ENCODE measurements at regions not wholly inside any gene's neighbourhood (a gene's known extent, or its start where the extent isn't known, plus 50 kb on each side); places are given as distances from the start of the nearest gene placed in this dataset.
"Not testable (repeated sequence)": the region's sequence is repeated elsewhere in the genome, so short reads cannot be mapped to it uniquely, and the experiment has no call there.

DNA sequence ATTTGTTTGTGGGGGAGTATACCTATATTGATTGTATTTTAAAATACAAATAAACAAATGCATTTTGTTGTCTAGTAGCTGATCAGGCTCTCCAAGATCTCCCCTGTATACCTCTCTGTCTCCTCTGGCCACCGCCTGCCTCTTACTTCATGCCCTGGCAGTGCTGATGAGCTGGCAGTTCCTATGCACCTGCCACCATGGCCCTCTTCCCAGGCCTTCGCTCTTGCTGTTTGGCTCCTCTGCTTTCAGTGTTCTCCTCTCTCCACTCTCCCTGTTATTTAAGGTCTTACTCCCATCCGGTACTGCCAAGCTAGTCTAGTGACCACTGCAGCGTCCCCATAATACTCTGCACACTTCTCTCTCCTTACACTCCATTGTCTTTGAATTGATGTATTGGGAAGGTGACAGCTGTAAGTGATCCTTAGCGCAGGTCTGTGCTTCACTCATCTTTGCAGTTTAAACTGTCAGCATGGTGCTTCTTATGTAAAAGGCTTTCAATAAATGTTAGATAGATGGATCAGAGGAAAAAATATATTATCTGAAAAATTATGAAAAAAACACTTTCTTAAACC lies 88.1 kb upstream of the ATP1A1 start:
- Mint-ChIP-seq H3K36me3 (no peaks in the 10 kb centered on the region), H3K4me1 (ENCODE audit: low read depth in 2 of 2) (peaks cover 5 to 6% of the 10 kb centered on the region in 2 donors), H3K9me3 (no peaks in the 10 kb centered on the region), H3K4me3 (no peak overlapping the region), H3K27ac (no peak overlapping the region), H3K27me3 (peaks cover 29 to 38% of the 10 kb centered on the region in 2 donors)
- ATAC-seq = no peak
- no peak for DNase-seq (ENCODE audit: low spot score)

DNA sequence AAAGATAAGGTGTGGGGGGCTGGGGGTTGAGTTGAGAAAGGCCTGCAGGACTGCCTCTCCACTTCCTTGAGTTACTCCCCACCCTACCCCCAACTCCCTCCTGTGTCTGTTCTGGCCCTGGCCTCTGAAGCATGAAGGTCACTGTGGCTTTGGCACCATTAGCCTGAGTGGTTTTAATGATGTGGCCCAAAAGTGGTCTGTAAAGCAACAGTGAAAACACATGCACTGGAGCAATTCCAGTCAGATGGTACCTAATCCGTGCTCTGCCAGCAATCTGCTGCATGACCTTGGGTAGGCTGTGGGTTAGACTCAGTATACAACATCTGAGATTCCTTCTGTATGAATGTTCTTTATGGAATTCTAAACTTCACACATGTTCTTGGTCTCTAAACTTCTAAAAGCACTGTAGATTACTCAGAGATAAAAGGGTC lies 86.5 kb upstream of the ATP1A1 start:
- Mint-ChIP-seq H3K4me3 (no peak overlapping the region), H3K4me1 (ENCODE audit: low read depth in 2 of 2) (peaks cover 5 to 6% of the 10 kb centered on the region in 2 donors), H3K9me3 (no peaks in the 10 kb centered on the region), H3K36me3 (no peaks in the 10 kb centered on the region), H3K27me3 (peaks cover 23 to 38% of the 10 kb centered on the region in 2 donors), H3K27ac (no peak overlapping the region)
- DNase-seq (ENCODE audit: low spot score) (no peak), ATAC-seq (peak in 1 of 2 donors; percentile 45)

DNA sequence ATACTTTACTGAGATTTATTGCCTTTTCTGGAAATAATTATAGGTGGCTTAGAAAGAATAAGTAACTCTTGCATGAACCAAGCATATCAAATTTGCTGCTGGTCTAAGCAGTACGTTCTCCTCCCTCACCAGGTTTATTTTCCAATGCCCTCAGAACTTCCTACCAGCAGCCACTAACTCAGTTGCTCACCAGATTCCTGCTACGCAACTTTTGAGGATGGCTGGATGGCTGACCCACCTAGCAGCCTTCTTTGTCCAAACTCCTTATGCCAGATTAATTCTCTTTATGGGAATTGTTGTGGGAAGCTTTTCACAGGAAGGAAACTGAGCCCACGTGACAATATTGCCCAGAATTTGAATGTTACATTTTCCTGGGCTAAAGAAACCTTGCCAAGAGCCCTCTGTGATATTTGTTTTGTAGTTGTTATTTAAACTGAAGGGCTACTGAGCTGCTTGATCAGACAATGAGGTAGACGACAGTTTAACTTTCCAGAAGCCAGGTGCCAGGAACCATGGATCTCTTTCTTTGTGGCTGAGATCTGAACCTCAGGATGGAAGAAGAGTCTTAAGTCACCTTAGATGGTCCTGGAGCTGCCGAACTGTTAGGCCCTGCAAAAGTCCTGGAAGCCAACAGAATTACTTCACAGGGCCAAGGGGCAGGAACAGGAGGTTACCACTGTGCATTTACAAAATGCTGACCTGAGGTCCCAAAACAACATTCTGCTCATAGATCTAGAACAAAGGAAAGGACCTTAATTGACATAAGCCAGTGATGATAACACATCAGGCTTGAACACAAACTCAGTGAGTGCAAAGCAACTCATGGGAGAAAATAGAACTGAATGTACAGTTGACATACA lies 85.5 kb upstream of the ATP1A1 start:
- H3K9me3 Mint-ChIP-seq = no peaks in the 10 kb centered on the region
- DNase-seq (ENCODE audit: low spot score) = no peak

DNA sequence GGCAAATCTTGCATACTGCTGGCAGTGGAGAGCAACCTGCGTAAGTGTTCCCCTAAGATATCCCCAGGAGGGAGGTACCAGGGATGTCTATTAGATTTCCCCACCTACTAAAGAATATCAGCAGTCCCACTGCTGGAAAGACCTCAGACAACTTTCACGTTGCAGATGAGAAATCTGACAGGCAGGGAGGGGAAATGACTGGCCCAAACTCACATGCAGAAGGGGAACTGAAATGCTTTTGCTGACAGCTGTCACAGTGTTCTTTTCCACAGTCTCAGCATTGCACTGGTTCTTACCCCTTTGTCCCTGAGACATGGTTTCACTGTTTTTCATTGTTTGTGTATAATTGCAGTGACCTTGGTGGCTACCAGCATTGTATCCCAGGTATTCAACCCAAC lies 84.8 kb upstream of the ATP1A1 start:
- Mint-ChIP-seq H3K4me1 (ENCODE audit: low read depth in 2 of 2) (peaks cover 5 to 6% of the 10 kb centered on the region in 2 donors), H3K9me3 (no peaks in the 10 kb centered on the region), H3K4me3 (no peak overlapping the region), H3K27me3 (peaks cover 12 to 24% of the 10 kb centered on the region in 2 donors), H3K36me3 (no peaks in the 10 kb centered on the region), H3K27ac (no peak overlapping the region)
- no peak for ATAC-seq
- DNase-seq (ENCODE audit: low spot score) = no peak

More for the DNA sequence above, 85.5 kb upstream of the ATP1A1 start:
- Mint-ChIP-seq H3K27me3 (peaks cover 16 to 31% of the 10 kb centered on the region in 2 donors), H3K27ac (no peak overlapping the region), H3K4me3 (no peak overlapping the region), H3K4me1 (ENCODE audit: low read depth in 2 of 2) (peaks cover 5 to 6% of the 10 kb centered on the region in 2 donors), H3K36me3 (no peaks in the 10 kb centered on the region)
- no peak for ATAC-seq

DNA sequence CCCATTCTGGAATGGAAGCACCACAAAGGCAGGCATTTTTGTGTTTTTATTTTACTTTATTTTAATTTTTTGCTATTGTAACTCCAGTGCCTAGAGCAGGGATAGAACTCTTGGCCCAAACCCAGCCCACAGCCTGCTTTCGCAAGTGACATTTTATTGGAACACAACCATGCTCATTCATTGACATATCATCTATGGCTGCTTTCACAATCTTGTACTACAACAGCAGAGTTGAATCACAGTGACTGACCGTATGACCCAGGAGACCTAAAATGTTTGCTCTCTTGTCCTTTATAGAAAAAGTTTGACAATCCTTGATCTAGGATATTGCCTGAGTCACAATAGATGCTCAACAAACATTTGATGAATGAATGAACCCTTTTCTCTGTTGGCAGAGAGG lies 83.9 kb upstream of the ATP1A1 start:
- Mint-ChIP-seq H3K27me3 (peaks cover 4 to 14% of the 10 kb centered on the region in 2 donors), H3K4me3 (no peak overlapping the region), H3K9me3 (no peaks in the 10 kb centered on the region), H3K27ac (no peak overlapping the region), H3K4me1 (ENCODE audit: low read depth in 2 of 2) (peaks cover 5 to 6% of the 10 kb centered on the region in 2 donors), H3K36me3 (no peaks in the 10 kb centered on the region)
- no peak for DNase-seq (ENCODE audit: low spot score)
- no peak for ATAC-seq

DNA sequence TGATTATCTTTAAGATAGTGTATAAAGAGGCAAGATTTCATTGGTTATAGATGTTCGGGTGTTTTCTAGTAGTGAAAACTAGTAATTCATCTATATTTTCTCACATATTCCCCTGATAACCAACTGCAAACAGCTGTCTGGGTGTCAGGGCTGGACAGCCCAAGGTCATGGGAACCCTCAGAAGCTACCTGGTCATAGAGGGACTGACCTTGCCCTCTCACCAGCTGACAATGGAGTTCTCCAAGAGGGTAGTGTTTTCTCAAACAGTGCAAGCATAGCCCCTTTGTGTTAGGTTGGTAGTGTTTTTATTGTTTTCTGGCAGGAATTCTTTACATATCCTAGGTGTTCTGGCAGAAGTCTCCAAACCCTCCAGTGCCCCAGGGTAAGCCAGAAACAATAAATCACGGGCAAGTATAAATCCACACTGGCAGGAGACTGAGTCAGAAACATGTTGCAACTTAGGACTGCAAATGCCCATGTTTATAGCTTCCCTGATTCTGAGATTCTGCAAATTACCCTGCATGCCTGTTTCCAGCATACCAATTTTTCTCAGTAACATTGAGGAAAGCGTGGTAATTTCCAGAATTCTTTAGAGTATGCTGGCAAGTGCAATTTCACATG lies 82.8 kb upstream of the ATP1A1 start:
- H3K27me3 Mint-ChIP-seq = peaks cover 0 to 7% of the 10 kb centered on the region in 2 donors
- ATAC-seq (no peak), DNase-seq (ENCODE audit: low spot score) (no peak)
- peaks cover 5 to 6% of the 10 kb centered on the region in 2 donors for H3K4me1 Mint-ChIP-seq (ENCODE audit: low read depth in 2 of 2)
- no peak overlapping the region for H3K27ac Mint-ChIP-seq
- no peaks in the 10 kb centered on the region for H3K36me3 Mint-ChIP-seq
- H3K9me3 Mint-ChIP-seq = no peaks in the 10 kb centered on the region
- no peak overlapping the region for H3K4me3 Mint-ChIP-seq

DNA sequence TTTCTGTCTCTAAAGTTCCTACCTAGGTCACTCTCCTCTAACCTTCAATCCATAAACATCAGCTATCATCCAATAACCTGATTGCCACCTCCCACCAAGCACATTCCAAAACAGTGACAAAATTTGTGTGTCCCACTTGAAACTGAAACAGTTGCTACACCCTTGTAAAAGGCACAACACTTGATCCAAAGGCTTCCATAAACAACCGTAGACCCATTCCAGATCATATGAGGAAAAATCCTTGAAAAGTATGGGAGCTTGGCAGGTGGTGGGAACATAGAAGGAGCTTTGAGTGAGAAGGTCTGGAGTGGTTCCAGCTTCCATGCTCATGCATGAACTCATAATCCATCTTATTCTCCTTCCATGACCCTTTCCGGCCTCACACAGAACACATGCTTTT lies 82.0 kb upstream of the ATP1A1 start:
- H3K27me3 Mint-ChIP-seq = peaks cover 0 to 7% of the 10 kb centered on the region in 2 donors
- H3K9me3 Mint-ChIP-seq = no peaks in the 10 kb centered on the region
- no peak for DNase-seq (ENCODE audit: low spot score)
- ATAC-seq = no peak
- H3K4me1 Mint-ChIP-seq (ENCODE audit: low read depth in 2 of 2) = peaks cover 3% of the 10 kb centered on the region in 2 donors
- H3K36me3 Mint-ChIP-seq = no peaks in the 10 kb centered on the region
- H3K4me3 Mint-ChIP-seq = no peak overlapping the region
- no peak overlapping the region for H3K27ac Mint-ChIP-seq

DNA sequence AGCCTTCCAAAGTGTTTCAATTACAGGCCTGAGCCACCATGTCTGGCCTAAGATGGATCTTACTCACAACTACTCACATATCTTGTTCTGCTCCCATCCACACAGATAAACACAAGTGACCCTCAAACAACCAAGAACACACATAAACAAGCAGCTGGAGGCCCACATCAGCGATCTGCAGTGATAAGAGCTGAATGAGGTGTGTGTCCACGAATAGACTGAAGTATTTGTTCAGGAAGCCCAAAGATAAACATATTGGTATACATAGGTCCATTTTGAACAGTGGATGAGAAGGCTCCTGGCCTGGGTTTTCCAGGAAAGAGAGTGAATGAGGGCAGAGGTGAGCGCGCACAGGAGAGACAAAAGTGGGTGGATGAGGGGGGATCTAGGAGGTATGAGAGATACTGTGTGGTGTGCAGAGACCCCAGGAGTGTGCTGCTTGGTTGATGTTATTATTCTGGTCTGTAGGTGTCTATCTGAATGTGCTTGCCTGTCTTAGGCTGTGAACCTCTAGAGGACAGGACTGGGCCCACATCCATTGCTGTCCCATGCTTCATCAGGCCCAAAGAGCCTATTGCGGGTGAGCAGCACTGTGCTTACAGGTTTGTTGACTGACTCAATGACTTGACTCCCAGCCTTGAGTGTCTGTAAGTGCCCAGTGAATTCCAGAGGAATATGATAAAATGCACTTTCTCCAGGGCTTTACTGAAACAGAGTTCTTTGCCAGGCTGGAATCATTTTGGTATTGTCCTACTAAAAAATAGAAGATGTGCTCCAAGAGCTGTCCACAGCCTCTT lies 79.9 kb upstream of the ATP1A1 start:
- ATAC-seq = peak in 1 of 2 donors; percentile 13
- Mint-ChIP-seq H3K27ac (no peak overlapping the region), H3K27me3 (peaks cover 0 to 7% of the 10 kb centered on the region in 2 donors), H3K4me3 (no peak overlapping the region), H3K4me1 (ENCODE audit: low read depth in 2 of 2) (no peaks in the 10 kb centered on the region), H3K9me3 (no peaks in the 10 kb centered on the region), H3K36me3 (no peaks in the 10 kb centered on the region)
- DNase-seq (ENCODE audit: low spot score) = no peak

DNA sequence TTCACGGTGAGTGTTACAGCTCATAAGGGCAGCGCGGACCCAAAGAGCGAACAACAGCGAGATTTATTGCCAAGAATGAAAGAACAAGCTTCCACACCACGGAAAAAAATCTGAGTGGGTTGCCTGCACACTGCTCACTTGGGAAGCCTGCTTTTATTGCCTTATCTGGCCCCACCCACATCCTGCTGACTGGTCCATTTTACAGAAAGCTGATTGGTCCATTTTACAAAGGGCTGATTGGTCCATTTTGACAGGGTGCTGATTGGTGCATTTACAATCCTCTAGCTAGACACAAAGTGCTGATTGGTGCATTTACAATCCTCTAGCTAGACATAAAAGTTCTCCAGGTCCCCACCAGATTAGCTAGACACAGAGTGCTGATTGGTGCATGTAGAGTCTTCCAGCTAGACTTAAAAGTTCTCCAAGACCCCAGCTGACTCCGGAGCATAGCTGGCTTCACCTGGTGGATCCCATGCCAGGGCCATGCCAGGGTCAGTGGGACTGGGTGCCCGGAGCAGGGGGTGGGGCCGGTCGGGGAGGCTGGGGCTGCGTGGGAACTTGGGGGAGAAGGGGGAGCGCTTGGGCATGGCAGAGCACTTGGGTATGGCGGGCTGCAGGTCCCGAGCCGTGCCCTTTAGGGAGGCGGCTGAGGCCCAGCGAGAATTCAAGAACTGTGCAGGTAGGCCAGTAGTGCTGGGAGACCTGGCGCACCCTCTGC lies 75.4 kb upstream of the ATP1A1 start:
- H3K9me3 Mint-ChIP-seq = no peaks in the 10 kb centered on the region
- no peak for ATAC-seq
- H3K4me1 Mint-ChIP-seq (ENCODE audit: low read depth in 2 of 2) = no peaks in the 10 kb centered on the region

DNA sequence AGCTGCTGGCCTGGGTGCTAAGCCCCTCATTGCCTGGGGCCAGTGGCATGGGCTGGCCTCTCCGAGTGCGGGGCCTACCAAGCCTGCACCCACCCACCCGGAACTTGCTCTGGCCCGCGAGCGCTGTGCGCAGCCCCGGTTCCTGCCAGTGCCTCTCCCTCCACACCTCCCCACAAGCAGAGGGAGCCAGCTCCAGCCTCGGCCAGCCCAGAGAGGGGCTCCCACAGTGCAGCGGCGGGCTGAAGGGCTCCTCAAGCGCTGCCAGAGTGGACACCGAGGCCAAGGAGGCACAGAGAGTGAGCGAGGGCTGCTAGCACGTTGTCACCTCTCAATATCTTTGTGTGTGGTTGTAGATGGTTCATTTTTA lies 74.8 kb upstream of the ATP1A1 start:
- not testable (repeated sequence) for H3K27ac Mint-ChIP-seq; DNase-seq (ENCODE audit: low spot score); H3K4me1 Mint-ChIP-seq (ENCODE audit: low read depth in 2 of 2); H3K9me3 Mint-ChIP-seq; H3K36me3 Mint-ChIP-seq; H3K27me3 Mint-ChIP-seq; H3K4me3 Mint-ChIP-seq; ATAC-seq

More for the DNA sequence above, 75.4 kb upstream of the ATP1A1 start:
- no peak for DNase-seq (ENCODE audit: low spot score)
- Mint-ChIP-seq H3K4me3 (no peak overlapping the region), H3K27ac (no peak overlapping the region), H3K27me3 (no peaks in the 10 kb centered on the region), H3K36me3 (no peaks in the 10 kb centered on the region)

DNA sequence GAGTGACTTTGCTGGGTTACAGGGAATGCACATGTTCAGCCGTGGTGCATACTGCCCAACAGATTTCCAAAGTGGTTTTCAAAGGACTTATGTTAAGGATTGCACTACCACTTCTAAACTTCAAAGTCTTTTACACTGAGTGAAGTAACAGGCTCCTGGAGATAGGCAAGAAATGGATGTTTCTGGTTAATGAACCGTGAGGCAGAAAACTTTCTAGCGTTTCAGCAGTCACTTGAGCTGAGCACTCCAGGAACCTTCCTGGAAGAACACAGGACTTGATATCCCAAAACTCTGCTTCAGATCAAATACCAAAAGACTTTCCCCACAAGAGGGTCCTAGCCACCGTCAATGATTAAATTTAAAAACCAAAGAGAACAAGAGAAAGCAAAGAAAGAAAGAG lies 74.3 kb upstream of the ATP1A1 start:
- no peak for ATAC-seq
- no peaks in the 10 kb centered on the region for H3K4me1 Mint-ChIP-seq (ENCODE audit: low read depth in 2 of 2)
- no peak overlapping the region for H3K27ac Mint-ChIP-seq
- no peaks in the 10 kb centered on the region for H3K27me3 Mint-ChIP-seq
- DNase-seq (ENCODE audit: low spot score) = no peak
- no peak overlapping the region for H3K4me3 Mint-ChIP-seq
- no peaks in the 10 kb centered on the region for H3K9me3 Mint-ChIP-seq
- no peaks in the 10 kb centered on the region for H3K36me3 Mint-ChIP-seq

DNA sequence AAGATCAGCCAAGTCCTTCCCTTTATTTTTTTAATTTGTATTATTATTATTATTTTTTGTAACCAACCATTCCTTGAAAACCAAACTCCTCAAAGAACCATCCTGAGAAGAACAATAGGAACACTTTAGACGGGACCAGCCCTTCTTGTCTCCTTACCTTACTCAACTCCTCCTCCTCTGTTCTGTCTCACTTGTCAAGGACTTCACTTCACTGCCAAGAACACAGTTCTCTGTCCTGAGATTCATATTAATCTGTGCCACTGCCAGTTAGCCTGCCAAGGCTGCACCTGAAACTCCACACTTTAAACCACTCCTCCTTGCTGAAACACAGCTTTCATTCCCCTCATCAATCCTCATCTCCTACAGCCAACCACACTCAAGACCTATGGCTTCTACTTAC lies 73.8 kb upstream of the ATP1A1 start:
- Mint-ChIP-seq H3K4me3 (no peak overlapping the region), H3K9me3 (no peaks in the 10 kb centered on the region), H3K4me1 (ENCODE audit: low read depth in 2 of 2) (no peaks in the 10 kb centered on the region), H3K27ac (no peak overlapping the region), H3K27me3 (no peaks in the 10 kb centered on the region), H3K36me3 (no peaks in the 10 kb centered on the region)
- ATAC-seq = no peak
- no peak for DNase-seq (ENCODE audit: low spot score)

DNA sequence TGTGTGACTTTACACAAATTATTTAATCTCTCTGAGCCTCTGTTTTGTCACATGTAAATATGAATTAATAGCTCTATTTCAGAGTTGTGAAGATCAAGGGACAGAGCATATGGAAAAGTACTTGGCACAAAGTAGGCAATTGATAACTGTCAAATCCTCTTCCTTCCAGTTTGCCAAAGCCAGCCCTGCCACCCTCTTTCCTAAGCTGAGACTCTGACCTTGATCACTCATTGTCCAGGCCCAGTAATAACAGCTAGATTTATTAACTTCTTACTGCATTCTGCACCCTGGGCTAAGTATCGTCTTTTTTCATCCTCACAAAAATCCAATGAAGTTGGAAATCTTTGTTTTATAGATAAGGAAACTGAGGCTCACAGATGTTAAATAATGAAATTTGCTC lies 70.8 kb upstream of the ATP1A1 start:
- H3K4me3 Mint-ChIP-seq = no peak overlapping the region
- H3K36me3 Mint-ChIP-seq = no peaks in the 10 kb centered on the region
- DNase-seq (ENCODE audit: low spot score) (no peak), ATAC-seq (no peak)
- H3K27ac Mint-ChIP-seq = no peak overlapping the region
- H3K4me1 Mint-ChIP-seq (ENCODE audit: low read depth in 2 of 2) = no peaks in the 10 kb centered on the region
- no peaks in the 10 kb centered on the region for H3K27me3 Mint-ChIP-seq
- H3K9me3 Mint-ChIP-seq = no peaks in the 10 kb centered on the region
